GM18505 (cell line): ENCODE measurements at regions not wholly inside any gene's neighbourhood (a gene's known extent, or its start where the extent isn't known, plus 50 kb on each side); places are given as distances from the start of the nearest gene placed in this dataset.
"Not testable (repeated sequence)": the region's sequence is repeated elsewhere in the genome, so short reads cannot be mapped to it uniquely, and the experiment has no call there.

Experiments
- ATAC-seq: cut with Tn5 transposase; IDR thresholded peaks from one replicate; pipeline ENCODE4 v1.9.1; 2021; ENCODE audit not compliant: unreplicated experiment
- POLR2A ChIP-seq: IDR thresholded peaks from 4 replicates; pipeline ENCODE4 v1.6.1; 2011; ENCODE audit warnings: borderline replicate concordance; ENCODE audit not compliant: insufficient read depth, insufficient read length; ENCODE audit errors: extremely low read depth

- no peak for ATAC-seq
- no peak for TF ChIP-seq POLR2A
Observed at GRCh38 chr11:25515576-25515975, 816.4 kb upstream of the ANO3 start.

- ATAC-seq: no peak
- no peak for TF ChIP-seq POLR2A
Observed at GRCh38 chr11:25520459-25520858, 811.5 kb upstream of the ANO3 start.

- no peak for ATAC-seq
- no peak for TF ChIP-seq POLR2A
Observed at GRCh38 chr11:25527841-25528240, 804.1 kb upstream of the ANO3 start.

- no peak for ATAC-seq
- no peak for TF ChIP-seq POLR2A
Observed at GRCh38 chr11:25529572-25529971, 802.4 kb upstream of the ANO3 start.

- no peak for ATAC-seq
- no peak for TF ChIP-seq POLR2A
Observed at GRCh38 chr11:25535467-25536272, 796.3 kb upstream of the ANO3 start.

- ATAC-seq: no peak
- TF ChIP-seq POLR2A: no peak
Observed at GRCh38 chr11:25536289-25536688, 795.6 kb upstream of the ANO3 start.

GRCh38 chr11:25537393-25537792 lies 794.5 kb upstream of the ANO3 start:
- no peak for TF ChIP-seq POLR2A
- ATAC-seq: no peak

GRCh38 chr11:25547292-25547691 lies 784.6 kb upstream of the ANO3 start:
- no peak for ATAC-seq
- no peak for TF ChIP-seq POLR2A

GRCh38 chr11:25562417-25562816 lies 769.5 kb upstream of the ANO3 start:
- no peak for ATAC-seq
- no peak for TF ChIP-seq POLR2A

- no peak for ATAC-seq
- no peak for TF ChIP-seq POLR2A
Observed at GRCh38 chr11:25565846-25566245, 766.1 kb upstream of the ANO3 start.

GRCh38 chr11:25566298-25567200 lies 765.4 kb upstream of the ANO3 start:
- ATAC-seq: no peak
- TF ChIP-seq POLR2A: no peak

GRCh38 chr11:25576320-25576719 lies 755.6 kb upstream of the ANO3 start:
- ATAC-seq: no peak
- TF ChIP-seq POLR2A: no peak

GRCh38 chr11:25579554-25579953 lies 752.4 kb upstream of the ANO3 start:
- ATAC-seq: not testable (repeated sequence)

GRCh38 chr11:25583596-25583995 lies 748.3 kb upstream of the ANO3 start:
- no peak for TF ChIP-seq POLR2A
- no peak for ATAC-seq

GRCh38 chr11:25587496-25587895 lies 744.4 kb upstream of the ANO3 start:
- no peak for ATAC-seq

GRCh38 chr11:25593221-25593620 lies 738.7 kb upstream of the ANO3 start:
- ATAC-seq: no peak

More at GRCh38 chr11:25587496-25587895, 744.4 kb upstream of the ANO3 start:
- no peak for TF ChIP-seq POLR2A

More at GRCh38 chr11:25593221-25593620, 738.7 kb upstream of the ANO3 start:
- no peak for TF ChIP-seq POLR2A
